Choroid plexus epithelial cell (primary cell): ENCODE measurements at regions not wholly inside any gene's neighbourhood (a gene's known extent, or its start where the extent isn't known, plus 50 kb on each side); places are given as distances from the start of the nearest gene placed in this dataset.

Experiments used
- DNase-seq: peaks from one replicate; pipeline ENCODE4 v3.0.0-alpha.2; 2010; ENCODE audit warnings: low read depth
- H3K4me3 ChIP-seq: 2 replicates; pipeline ENCODE4 v1.5.1; 2011; ENCODE audit warnings: low read depth, mild to moderate bottlenecking, control low read depth, low read length, moderate library complexity
- TF ChIP-seq, protein P1 (sequence below): conservative IDR thresholded peaks from 2 replicates; pipeline ENCODE4 v1.5.1; 2011; ENCODE audit warnings: low read depth, mild to moderate bottlenecking, control low read depth, inconsistent platforms, low read length, moderate library complexity

- TF ChIP-seq, protein P1, sequence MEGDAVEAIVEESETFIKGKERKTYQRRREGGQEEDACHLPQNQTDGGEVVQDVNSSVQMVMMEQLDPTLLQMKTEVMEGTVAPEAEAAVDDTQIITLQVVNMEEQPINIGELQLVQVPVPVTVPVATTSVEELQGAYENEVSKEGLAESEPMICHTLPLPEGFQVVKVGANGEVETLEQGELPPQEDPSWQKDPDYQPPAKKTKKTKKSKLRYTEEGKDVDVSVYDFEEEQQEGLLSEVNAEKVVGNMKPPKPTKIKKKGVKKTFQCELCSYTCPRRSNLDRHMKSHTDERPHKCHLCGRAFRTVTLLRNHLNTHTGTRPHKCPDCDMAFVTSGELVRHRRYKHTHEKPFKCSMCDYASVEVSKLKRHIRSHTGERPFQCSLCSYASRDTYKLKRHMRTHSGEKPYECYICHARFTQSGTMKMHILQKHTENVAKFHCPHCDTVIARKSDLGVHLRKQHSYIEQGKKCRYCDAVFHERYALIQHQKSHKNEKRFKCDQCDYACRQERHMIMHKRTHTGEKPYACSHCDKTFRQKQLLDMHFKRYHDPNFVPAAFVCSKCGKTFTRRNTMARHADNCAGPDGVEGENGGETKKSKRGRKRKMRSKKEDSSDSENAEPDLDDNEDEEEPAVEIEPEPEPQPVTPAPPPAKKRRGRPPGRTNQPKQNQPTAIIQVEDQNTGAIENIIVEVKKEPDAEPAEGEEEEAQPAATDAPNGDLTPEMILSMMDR: no peak
Measured at GRCh38 chr16:52237823-52238222, 309.1 kb downstream of the TOX3 start.

DNA sequence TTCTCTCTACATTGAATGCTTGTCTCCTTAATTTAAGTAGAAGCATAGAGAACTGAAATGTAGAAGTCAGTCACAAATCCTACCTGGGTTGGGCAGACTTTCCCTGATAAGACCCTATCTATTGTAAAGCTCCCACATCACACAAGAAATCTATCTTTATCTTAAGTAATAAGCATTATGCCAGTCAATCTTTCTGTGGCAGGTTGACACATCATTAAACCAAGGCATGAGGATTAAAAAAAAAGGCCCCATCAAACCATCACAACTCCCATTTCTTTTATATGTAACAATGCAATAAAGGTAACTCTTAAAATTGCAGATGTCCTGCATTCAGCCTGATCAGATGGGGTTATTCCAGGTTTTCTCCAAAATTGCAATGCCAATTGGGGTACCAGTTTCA lies 311.8 kb downstream of the TOX3 start:
- DNase-seq: no peak
- no peak overlapping the region for H3K4me3 ChIP-seq
- TF ChIP-seq, protein P1: no peak

More at GRCh38 chr16:52237823-52238222, 309.1 kb downstream of the TOX3 start:
- no peak for DNase-seq
- no peak overlapping the region for H3K4me3 ChIP-seq

DNA sequence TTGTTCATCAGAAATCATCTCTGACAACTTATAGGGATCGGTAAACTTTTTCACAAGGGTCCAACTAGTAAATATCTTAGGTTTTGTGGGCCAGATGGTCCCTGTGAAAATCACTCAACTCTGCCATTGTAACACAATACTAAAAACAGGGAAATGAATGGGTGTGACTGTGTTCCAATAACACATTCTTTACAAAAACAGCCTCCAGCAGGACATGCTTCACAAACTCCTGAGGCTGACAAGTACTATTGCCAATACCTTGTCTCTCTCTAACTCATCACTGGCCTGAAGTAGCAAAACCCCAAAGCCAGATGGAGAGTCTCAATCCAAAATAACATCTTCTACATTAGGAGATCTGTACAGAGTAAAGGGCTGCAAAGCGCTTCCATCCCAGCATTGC lies 312.3 kb downstream of the TOX3 start:
- no peak overlapping the region for H3K4me3 ChIP-seq
- TF ChIP-seq, protein P1: no peak
- DNase-seq: no peak

- DNase-seq: no peak
- TF ChIP-seq, protein P1: no peak
- no peak overlapping the region for H3K4me3 ChIP-seq
Measured at GRCh38 chr16:52229471-52229870, 317.5 kb downstream of the TOX3 start.

GRCh38 chr16:52227851-52228250 lies 319.1 kb downstream of the TOX3 start:
- no peak for DNase-seq
- no peak overlapping the region for H3K4me3 ChIP-seq
- TF ChIP-seq, protein P1: no peak

DNA sequence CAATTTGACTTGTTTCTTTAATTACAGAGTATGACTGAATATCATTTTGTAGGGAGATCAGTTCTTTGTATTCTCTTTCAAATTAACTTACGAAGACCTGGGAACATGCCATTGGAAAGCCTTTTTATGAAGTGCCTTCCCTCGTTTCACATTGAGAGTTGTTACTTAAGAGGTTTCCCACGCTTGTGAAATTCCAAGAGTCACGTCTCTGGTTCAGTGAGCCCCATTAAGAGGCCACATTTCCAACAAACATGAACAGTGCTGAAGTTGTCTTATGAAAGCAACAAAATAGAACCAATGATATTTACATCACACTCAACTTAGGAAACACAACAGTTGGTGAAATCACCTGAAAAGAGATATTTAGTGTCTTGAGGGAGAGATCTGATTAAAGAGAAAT lies 334.1 kb downstream of the TOX3 start:
- DNase-seq: no peak

GRCh38 chr16:52209227-52209626 lies 337.7 kb downstream of the TOX3 start:
- no peak overlapping the region for H3K4me3 ChIP-seq
- TF ChIP-seq, protein P1: no peak
- no peak for DNase-seq

More for the DNA sequence above, 334.1 kb downstream of the TOX3 start:
- H3K4me3 ChIP-seq: no peak overlapping the region
- TF ChIP-seq, protein P1: no peak
